Stimulated activated CD4-positive, alpha-beta T cell treated with anti-CD3 and anti-CD28 coated beads, Interleukin-12 subunit alpha, Interleukin-12 subunit beta, amount 100 ng/mL, for 4 hours (primary cell): ENCODE measurements at regions not wholly inside any gene's neighbourhood (a gene's known extent, or its start where the extent isn't known, plus 50 kb on each side); places are given as distances from the start of the nearest gene placed in this dataset.
A peak's percentile ranks its signal among the peaks of the same experiment; 100 is the strongest.

Source experiments
- DNase-seq: peaks from one replicate; pipeline ENCODE4 v3.0.0-alpha.2; 2020

DNA sequence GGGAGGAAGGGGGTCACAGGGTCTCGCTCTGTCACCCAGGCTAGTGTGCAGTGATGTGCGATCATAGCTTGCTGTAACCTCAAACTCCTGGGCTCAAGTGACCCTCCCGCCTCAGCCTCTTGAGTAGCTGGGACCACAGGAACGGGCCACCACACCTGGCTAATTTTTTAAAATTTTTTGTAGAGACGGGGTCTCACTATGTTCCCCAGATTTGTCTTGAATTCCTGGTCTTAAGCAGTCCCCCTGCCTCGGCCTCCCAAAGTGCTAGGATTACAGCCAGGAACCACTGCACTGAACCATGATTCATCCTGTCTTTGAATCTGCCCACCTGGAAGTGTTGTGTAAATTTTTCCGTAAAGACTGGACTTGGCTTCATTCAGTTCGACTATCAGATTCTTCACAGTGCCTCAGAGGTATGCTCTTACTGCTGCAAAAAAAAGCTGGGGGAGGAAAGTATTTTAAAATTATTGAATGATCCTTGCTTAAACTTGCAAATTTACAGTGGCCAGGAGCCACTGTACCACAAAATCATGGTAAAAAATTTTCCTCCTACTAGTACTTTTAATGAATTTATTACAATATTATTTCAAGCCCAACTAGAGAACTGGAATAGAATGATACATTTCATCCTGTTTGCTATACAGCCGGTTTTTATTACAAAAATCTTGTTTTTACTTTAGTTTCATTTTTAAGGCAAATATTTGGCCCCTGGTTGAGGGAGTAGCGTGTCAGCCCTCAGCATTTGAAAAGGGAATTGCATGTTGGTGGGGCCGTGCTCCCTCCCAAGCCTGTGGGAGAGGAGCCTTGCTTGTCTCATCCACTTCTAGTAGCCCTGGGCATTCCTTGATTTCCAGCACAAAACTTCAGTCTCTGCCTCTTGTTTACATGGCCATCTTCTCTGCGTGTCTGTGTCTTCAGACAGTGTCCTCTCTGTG, 202.5 kb upstream of the SGK1 start:
- no peak for DNase-seq

DNA sequence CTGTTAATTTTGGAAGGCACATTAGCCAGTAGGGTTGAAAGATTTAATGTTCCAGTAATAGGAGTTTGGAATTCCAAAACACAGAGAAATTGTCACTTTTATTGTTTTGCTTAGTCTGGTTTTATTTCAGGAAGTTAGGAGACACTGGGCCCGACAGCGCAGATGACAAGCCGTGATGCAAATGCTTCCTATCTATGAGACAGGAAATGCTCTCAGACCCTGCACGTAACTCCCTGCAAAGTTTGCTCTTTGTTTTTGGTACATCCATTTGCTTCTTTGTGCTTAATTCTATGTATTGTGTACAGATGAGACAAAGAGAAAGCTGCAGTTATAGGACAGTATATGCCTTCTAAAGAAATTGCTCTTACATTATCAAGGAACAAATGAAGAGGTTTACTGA, 201.6 kb upstream of the SGK1 start:
- peak; percentile 9 for DNase-seq

DNA sequence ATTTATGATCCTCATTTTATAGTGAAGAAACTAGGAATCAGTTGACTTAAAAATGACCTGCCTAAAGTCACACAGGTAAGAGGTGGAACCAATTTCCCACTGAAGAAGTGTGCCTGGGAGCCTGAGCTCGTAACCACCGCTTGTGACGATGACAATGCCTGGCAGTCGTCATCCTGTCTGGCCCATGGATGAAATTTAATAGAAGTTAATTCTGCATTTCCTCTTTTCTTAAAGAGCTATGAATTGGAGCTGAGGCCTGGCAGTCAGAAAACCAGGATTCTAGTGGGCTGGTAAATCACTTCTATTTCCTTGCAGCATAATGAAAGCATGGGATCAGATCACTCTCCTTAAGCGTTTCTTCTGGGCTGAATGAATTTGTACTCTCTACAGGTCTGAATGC, 200.0 kb upstream of the SGK1 start:
- no peak for DNase-seq

DNA sequence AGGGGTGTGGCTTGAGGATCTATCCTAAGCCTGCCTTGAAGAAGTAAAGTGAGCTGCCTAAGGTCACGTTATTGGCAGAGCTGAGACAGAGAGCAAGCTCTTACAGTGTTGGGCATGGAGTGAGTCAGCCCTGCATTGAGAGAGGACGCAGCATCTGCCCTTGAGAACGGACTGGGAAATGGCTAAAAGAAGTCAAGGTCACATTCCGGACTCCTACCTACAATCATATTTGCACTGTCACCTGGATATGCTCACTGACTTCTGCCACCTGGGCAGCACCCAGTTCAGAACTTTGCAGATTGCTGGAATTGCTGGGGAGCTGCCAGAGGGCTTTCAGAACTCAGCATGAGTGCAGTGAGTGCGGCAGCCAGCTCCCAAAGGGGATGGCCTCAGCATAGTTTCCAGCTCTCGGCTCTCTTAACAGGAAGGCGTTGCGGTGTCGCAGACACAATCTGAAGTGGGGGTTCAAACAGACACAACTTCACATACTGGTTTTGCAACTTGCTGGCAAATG, 199.3 kb upstream of the SGK1 start:
- DNase-seq: no peak

DNA sequence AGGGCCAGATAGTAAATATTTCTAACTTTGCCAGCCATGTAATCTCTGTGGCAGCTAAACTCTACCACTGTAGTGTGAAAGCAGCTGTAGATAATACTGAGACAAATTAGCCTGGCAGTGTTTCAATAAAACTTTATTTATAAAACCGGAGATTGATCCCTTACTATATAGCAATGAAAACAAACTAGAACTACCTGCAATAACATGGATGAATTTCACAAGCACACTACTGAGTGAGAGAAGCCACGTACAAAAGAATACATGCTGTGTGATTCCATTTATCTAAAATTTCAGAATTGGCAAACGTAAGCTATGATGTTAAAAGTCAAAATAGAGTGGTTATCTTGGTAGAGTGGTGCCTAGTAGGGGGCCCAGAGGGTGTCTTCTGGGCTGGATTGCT, 198.7 kb upstream of the SGK1 start:
- no peak for DNase-seq

DNA sequence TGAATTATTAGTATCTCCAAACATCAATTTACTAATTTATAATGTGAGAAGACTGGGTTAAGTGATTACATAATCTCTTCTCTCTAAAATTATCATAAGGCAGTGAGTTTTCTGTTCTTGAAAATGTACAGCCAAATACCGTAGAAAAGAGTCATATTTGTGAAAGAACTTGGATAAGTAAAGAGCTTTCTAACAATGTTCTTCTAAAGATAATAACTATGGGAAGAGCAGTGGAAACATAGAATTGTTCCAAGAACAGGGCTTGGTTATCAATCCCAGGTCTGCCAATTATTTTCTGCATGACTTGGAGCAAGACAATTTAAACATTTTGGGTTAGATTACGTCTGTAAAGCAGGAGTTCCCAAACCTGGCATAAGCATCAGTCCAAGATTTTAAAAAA, 198.1 kb upstream of the SGK1 start:
- no peak for DNase-seq

DNA sequence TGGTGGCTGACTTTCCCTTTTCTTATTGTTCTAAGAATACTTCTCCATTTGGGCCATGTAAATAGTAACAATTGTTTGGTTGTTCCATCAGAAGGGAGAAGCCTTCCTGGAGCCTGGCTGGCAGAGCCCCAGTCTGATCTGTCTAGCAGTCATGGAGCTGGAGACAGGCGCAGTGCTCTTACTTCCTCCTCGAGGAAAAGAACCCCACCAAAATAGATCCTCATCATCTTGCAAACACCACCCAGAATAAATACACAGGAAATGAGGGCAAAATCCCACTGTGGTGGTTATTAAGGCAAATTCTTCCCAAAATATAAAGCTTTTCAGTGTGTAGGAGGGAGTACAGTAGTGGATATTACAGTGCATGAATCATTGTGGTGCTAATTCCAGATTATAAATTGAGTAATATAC, 195.1 kb upstream of the SGK1 start:
- no peak for DNase-seq

DNA sequence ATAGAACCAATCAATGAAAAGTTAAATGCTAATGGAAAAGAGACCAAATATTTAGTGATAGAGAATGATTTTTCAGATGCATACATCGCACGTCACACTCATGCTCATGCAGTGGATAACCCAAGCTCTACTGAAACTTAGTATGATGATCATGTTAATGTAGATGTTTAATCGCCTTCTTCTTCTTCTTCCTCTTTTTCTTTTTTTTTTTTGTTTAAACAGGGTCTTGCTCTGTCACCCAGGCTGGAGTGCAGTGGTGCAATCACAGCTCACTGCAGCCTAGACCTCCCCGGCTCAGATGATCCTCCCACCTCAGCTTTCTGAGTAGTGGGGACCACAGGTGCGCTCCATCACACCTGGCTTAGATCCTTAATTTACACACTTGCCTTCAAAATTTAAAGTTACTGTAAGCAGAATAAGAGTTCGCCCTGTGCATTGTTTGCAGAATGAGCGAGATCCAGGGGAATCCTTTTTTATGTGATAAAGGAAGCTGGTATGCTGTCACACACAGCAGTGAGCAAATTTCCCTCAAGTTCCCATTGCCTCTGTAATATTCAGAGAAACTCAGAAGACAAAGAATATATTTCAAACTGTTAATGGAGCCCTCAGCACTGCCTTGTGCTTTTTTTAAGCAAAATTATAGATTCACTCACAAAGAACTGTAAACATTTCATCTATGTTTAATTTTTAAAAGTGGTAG, 194.2 kb upstream of the SGK1 start:
- no peak for DNase-seq

DNA sequence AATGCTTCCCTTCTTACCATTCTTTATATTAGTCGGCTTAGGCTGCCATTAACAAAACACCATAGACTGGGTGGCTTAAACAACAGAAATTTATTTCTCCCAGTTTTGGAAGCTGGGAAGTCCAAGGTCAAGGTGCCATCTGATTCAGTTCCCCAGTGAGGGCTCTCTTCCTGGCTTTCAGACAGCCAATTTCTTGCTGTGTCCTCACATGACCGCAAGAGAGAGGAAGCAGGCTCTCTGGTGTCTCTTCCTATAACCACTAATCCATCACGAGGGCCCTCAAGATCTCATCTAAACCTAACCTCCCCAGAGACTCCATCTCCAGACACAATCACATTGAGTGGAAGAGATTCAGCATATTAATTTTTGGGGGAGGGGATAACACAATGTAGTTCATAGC, 193.0 kb upstream of the SGK1 start:
- no peak for DNase-seq

DNA sequence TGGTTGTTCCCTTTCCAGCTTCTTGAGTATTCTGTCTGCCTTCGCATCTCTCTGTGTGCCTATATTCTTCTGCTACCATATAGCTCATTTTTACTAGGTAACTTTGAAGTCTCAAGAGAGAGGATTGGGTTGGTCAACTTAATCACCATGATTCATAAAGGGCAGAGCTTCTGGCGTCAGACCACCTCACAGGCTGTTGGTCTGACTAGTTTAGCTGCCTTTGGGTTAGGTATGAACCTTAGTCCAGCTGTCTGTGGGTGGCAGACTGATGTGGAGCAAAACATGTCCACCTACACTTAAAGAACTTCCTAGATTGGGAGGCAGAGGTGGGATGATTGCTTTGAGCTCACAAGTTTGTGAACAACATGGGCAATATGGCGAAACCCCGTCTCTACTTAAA, 192.2 kb upstream of the SGK1 start:
- no peak for DNase-seq

DNA sequence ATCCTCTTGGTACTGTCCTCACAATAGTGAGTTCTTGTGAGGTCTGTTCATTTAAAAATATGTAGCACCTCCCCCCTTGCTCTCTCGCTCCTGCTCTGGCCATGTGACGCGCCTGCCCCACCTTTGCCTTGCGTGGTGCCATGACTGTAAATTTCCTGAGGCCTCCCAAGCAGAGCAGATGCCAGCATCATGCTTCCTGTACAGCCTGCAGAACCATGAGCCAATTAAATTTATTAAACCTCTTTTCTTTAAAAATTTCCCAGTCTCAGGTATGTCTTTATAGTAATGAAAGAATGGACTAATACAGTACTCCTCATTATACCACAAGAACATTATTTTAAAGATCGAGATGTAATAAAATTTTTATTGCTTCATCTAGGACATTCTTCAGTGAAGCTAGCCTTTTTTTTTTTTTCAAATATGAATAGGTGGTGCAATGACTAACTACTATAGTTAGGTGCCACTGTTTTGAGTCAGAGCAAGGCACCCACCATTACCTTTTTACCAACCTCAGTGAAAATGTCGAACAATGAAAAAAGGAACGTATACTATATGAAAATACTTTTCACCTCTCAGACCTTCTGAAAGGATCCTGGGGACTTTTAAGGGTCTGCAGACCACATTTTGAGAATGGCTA, 191.1 kb upstream of the SGK1 start:
- DNase-seq: no peak

DNA sequence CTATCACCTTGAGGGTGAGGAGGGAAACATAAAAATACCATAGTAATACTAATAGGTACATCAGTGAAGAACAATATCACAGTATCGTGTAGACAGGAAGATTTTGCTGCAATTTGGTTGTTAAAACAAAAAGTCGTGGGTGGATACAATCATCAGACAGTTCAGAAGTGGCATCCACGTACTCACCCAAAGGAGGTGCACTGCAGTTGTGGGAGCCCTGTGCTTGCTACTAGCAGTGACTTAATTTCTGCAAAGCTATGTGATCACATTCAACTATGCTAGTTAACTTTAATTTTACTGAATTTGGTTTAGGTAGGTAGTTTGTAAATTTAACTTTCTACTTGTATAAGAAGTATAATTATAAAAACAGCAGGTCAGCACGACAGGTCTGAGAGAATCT, 188.2 kb upstream of the SGK1 start:
- DNase-seq: no peak

DNA sequence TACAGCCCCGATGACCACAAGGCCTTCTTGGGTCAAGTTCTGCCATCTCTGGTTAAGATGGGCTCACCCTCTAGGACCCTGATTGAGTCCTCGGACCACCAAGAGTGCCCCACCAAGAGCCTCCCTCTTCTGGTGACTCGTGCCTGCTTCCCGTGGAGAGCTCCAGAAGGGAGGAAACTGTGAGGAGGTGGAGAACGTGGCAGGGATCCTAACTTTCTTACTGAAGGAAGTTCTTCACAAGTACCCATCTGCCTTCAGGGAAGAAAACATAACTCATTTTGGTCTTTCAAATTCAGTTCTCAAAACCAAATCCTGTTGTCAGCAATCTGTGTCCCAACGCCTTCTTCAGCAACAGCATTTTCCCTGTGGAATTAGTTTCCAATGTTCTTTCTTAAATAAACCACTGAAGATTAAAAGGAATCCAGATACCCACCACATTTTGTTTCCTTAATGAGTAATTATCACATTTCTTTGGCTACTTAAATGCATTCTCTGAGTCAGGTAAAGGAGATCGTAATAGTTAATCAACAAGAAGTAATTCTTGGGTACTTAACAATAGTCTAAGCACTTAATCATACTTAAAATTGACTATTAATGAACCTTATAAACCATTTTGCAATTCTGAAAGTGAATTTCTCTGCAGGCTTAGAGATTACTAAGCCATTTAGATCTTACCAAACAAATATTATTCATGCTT, 185.8 kb upstream of the SGK1 start:
- DNase-seq: no peak

DNA sequence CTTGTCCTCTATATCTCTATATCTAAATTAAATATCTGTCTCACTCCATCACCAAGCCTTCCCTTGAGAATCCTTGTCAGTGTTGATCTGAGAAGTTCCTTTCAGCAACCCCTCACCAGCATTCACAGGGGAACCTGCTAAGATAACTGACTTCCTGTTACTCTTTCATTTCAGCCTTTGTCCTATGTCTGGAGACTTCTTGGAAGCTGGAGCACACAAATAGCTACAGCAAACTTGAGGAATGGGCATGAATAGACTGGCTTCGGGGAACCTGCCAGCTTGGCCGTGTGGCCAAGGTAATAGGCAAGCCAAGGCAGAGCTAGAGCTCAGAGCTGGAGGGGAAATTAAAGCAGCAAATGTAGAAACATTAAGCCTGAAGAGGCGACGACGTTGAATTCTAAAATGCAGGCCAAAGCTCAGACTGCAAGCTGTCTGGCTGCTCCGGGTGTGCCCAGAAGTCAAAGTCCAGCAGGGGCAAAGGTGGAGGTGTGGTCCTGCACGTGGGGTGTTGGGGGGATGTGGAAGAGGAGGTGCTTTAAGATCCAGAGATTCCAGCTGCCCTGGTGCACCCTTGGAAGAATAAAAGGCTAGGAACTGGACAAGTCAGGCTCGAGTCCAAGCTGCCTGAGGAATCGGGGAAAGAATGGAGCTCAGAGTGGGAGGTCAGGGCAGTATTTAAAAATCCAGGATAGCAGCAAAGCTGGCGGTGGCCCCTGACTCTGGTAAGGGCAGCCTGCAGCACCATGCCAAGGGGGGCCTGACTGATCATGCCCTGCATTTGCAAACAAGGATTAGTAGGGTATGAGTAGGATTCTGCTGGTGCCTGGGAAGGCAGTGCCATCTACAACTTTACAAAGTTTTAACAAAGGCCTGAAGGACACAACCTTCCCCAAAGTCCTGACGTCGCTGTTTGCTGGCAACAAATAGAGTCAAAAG, 185.0 kb upstream of the SGK1 start:
- DNase-seq: no peak

DNA sequence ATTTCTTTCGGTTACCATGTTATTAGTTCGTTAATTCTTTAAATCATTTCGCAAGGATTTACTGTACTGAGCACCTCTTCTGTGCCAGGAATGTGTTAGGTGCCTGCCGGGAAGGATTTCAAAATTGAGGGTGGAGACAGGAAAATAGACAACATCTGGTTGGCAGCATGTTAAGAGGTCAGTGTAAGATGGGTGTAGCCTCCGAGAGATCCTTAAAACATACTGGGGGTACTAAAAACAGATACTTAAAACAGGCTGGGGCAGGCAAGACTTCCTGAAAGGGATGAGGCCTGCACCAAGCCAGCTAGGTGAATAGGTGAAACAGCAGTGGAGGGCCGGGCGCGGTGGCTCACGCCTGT, 178.0 kb upstream of the SGK1 start:
- DNase-seq: no peak

DNA sequence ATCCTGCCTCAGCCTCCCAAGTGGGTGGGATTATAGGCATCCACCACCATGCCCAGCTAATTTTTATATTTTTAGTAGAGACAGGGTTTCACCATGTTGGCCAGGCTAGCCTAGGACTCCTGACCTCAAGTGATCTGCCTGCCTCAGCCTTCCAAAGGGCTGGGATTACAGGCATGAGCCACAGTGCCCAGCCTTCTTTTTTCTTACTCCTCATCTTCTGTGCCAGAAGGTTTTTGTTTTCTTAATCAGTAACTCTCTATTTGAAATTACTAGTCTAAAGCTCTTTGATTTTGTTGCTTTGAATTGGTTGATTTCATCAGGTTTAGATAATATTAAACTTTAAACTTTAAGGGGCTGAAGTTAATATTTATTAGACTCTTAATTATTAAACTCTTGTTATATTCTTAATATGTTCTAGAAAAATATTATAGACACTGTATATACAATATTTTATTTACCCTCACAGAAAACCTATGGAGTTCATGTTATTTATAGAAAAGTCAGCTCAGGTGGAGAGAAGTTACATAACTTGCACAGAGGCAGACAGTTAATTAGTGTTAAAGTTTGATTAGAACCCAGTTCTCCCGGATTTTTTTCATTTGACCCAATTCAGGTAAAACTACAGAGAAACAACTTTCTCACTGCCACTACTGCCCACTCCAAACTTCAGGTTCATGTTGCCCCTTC, 177.4 kb upstream of the SGK1 start:
- no peak for DNase-seq

DNA sequence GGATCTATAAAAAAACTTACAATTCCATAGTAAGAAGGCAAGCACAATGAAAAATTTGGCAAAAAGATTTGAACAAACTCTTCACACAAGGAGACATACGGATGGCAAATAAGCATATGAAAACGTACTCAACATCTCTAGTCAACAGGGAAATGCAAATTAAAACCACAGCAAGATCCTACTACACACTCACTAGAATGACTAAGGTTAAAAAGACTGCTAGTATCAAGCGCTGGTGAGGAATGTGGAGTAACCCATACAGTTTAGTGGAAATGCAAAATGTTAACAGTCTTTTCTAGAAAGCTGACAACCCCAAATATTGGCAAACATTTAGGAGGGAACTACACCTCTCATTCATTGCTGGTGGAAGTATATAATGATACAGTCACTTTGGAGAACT, 175.9 kb upstream of the SGK1 start:
- no peak for DNase-seq

DNA sequence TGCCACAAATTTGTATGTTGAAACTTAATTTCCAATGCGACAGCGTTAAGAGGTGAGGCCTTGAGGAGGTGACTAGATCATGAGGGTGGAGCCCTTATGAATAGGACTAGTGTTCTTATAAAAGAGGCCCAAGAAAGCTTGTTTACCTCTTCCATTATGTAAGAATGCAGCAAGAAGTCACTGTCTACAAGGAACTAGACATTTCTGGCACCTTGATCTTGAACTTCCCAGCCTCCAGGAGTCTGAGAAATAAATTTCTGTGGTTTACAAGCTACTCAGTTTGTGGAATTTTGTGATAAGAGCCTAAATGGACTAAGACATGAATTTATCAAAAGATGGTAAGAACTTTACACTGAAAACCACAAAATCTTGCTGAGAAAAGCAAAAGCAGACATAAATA, 173.6 kb upstream of the SGK1 start:
- no peak for DNase-seq

DNA sequence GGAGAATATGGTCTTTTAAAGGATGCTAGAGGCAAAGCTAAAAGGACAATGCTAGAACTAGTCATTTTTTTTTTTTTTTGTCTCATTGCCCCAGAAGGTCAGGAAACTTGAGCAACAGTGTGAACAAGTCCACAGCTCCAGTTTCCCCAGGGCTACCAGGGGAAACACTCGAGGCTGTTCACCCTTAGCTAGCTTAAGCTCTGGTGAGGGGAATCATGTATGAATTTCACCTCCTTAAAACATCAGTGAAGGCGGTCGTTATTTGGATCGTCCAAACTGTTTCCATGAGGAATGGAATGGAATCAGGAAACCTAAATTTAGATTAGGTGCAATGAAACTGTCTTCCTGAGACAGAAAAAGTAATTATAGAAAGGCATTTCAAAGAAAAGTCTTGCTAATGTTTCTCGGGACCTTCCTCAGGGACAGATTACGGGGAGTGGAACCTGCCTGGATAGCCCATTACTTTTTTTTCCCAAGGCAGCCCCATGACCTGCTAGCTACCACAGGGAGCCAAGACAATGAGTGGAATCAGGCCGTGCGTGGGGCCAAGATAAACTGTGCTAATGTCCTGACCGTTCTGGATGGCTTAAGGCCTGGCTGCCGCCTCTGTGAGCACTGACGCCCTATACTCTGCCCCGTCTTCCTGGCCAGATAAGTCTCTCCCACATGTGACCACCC, 164.8 kb upstream of the SGK1 start:
- DNase-seq: no peak

DNA sequence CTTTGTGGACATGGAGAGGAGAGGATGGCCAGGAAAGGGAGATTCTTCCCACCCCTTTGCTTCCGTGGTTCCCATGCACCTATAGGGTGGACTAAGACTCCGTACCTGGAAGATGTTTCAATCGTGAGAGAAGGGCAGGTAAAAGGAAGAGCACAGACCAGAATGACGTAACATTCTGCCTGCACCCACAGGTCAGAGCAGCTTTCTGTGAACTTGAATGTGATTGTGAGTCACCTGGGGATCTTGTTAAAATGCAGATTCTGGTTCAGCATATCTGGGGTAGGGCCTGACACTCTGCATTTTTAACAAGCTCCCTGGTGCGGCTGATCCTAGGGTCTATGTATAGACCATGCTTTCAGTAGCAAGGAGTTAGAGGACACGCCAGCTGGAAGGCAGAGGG, 164.1 kb upstream of the SGK1 start:
- no peak for DNase-seq

DNA sequence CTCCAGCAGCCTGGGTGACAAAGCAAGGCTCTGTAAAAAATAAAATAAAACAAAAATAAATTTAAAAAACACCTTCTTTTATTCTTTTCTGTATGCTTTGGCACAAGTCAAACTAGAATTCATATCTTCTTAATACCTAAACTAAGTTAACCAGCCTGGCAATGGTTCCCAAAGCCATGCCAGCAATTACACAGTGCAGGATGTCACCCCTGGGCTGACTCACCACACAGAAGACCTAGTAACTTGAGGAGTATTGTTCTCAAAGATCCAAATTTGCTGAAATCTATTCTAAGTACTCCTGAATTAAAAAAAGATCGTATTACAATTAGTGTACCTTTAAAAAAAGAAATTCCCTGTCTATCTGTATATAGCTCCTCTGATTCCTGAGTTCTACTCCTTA, 162.7 kb upstream of the SGK1 start:
- DNase-seq: no peak
